Transverse colon (tissue), 4 donors: ENCODE measurements at regions not wholly inside any gene's neighbourhood (a gene's known extent, or its start where the extent isn't known, plus 50 kb on each side); places are given as distances from the start of the nearest gene placed in this dataset.

Experiments
- POLR2AphosphoS5 ChIP-seq, 3 donors: sonication (generic); formaldehyde crosslinking; IDR thresholded peaks; one replicate each; pipeline ENCODE4 v1.6.1; 2016; ENCODE audit warnings: antibody characterized with exemption in 3 of 3
- TF ChIP-seq, protein P1 (sequence below), 5 experiments: fragments of 200-600 bp in 3 of 5; fragments of 450-650 bp in 2 of 5; sonication (generic) in 3 of 5; IDR thresholded peaks; 1 replicate in 2 of 5; 2 replicates in 3 of 5; pipeline ENCODE4 v1.5.1; 2016 to 2017; ENCODE audit warnings: antibody characterized with exemption in 5 of 5, inconsistent platforms in 3 of 5, mild to moderate bottlenecking in 2 of 5, moderate library complexity in 1 of 5

DNA sequence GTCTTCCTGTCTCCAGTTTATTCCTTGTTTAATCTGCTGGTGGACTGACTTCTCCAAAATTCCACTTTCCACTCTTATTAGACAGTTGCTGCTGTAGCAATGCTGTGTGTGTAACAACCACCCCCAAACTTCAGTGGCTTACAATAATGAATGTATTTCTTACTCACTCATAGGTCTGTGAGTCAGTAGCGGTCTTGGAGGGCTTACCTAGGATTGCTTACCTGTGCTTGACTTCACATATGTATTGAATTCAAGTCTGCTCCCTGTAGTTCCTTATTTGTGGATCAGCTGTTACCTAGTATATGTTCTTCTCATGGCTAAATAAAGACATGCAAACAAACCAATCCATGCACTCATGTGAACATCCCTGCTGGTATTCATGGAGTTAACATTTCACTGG lies 224.6 kb downstream of the MAP2K6 start:
- TF ChIP-seq POLR2AphosphoS5 (IDR thresholded peaks at IDR 0.05) = no peak
- TF ChIP-seq, protein P1, sequence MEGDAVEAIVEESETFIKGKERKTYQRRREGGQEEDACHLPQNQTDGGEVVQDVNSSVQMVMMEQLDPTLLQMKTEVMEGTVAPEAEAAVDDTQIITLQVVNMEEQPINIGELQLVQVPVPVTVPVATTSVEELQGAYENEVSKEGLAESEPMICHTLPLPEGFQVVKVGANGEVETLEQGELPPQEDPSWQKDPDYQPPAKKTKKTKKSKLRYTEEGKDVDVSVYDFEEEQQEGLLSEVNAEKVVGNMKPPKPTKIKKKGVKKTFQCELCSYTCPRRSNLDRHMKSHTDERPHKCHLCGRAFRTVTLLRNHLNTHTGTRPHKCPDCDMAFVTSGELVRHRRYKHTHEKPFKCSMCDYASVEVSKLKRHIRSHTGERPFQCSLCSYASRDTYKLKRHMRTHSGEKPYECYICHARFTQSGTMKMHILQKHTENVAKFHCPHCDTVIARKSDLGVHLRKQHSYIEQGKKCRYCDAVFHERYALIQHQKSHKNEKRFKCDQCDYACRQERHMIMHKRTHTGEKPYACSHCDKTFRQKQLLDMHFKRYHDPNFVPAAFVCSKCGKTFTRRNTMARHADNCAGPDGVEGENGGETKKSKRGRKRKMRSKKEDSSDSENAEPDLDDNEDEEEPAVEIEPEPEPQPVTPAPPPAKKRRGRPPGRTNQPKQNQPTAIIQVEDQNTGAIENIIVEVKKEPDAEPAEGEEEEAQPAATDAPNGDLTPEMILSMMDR (IDR thresholded peaks at IDR 0.05) = no peak
